Right lobe of liver (tissue), 6 donors: ENCODE measurements at regions not wholly inside any gene's neighbourhood (a gene's known extent, or its start where the extent isn't known, plus 50 kb on each side); places are given as distances from the start of the nearest gene placed in this dataset.

Source experiments
- ATAC-seq, 4 donors: fragments of 200-7000 bp; cut with Tn5 transposase; one replicate each; pipeline ENCODE4 v1.9.1; 2020; ENCODE audit warnings: mild to moderate bottlenecking in 4 of 4, moderate library complexity in 4 of 4
- DNase-seq, 3 donors: peaks; one replicate each; pipeline ENCODE4 v3.0.0-alpha.2; 2020
- H3K27ac ChIP-seq, 3 donors: fragments of 200-600 bp; one replicate each; pipeline ENCODE4 v1.8.0; 2022
- H3K27me3 ChIP-seq, 2 donors: fragments of 200-600 bp; one replicate each; pipeline ENCODE4 v1.8.0; 2022
- H3K36me3 ChIP-seq, 4 donors: fragments of 200-600 bp; sonication (generic) in 1 of 4; one replicate each; pipeline versions ENCODE4 v1.5.1 to v1.8.0; 2017 to 2022; ENCODE audit warnings: control low read depth in 1 of 4
- H3K4me1 ChIP-seq, 4 donors: fragments of 200-600 bp; sonication (generic) in 1 of 4; one replicate each; pipeline versions ENCODE4 v1.5.1 to v1.8.0; 2017 to 2022; ENCODE audit warnings: control low read depth in 1 of 4
- H3K4me3 ChIP-seq, 3 donors: fragments of 200-600 bp; one replicate each; pipeline ENCODE4 v1.8.0; 2022
- H3K9me3 ChIP-seq, 4 donors: fragments of 200-600 bp; sonication (generic) in 1 of 4; one replicate each; pipeline versions ENCODE4 v1.5.1 to v1.8.0; 2017 to 2022; ENCODE audit warnings: control low read depth in 1 of 4
- POLR2A ChIP-seq: fragments of 450-650 bp; IDR thresholded peaks from one replicate; pipeline ENCODE4 v1.6.1; 2017; ENCODE audit warnings: antibody characterized with exemption, mild to moderate bottlenecking
- WGBS: methylation state at CpG from one replicate; pipeline ENCODE4 v1.1.6; 2018; ENCODE audit warnings: low coverage, low lambda C conversion rate; ENCODE audit not compliant: insufficient coverage; ENCODE audit errors: missing lambda C conversion rate; 5-methylcytosine and 5-hydroxymethylcytosine counted together
- intact Hi-C, 2 donors: fragments of 100-400 bp; cut with DNase I; formaldehyde crosslinking; loops; one replicate each; pipeline versions ENCODE4 v1.11.2 to v1.14.1; 2022
- TF ChIP-seq, protein P1 (sequence below), 4 donors: fragments of 200-600 bp in 3 of 4; fragments of 450-650 bp in 1 of 4; IDR thresholded peaks; one replicate each; pipeline versions ENCODE4 v1.5.1 to v1.8.0; 2016 to 2022; ENCODE audit warnings: antibody characterized with exemption in 4 of 4, mild to moderate bottlenecking in 2 of 4
- donor health status: DM: no; HTN: yes; CAD: no.
- donor health status: DM: no; HTN: no; CAD: no.
- donor health status: DM: no; HTN: no; CAD: no.
- donor health status: DM: no; HTN: yes; CAD: no.
- donor health status: DM: no; HTN: yes; CAD: no.

- 64% methylated on average over 2 of the region's 2 CpGs for WGBS
- intact Hi-C loops, result no loop called here
- TF ChIP-seq, protein P1, sequence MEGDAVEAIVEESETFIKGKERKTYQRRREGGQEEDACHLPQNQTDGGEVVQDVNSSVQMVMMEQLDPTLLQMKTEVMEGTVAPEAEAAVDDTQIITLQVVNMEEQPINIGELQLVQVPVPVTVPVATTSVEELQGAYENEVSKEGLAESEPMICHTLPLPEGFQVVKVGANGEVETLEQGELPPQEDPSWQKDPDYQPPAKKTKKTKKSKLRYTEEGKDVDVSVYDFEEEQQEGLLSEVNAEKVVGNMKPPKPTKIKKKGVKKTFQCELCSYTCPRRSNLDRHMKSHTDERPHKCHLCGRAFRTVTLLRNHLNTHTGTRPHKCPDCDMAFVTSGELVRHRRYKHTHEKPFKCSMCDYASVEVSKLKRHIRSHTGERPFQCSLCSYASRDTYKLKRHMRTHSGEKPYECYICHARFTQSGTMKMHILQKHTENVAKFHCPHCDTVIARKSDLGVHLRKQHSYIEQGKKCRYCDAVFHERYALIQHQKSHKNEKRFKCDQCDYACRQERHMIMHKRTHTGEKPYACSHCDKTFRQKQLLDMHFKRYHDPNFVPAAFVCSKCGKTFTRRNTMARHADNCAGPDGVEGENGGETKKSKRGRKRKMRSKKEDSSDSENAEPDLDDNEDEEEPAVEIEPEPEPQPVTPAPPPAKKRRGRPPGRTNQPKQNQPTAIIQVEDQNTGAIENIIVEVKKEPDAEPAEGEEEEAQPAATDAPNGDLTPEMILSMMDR (IDR thresholded peaks at IDR 0.05), result no peak
- no peak for TF ChIP-seq POLR2A
- DNase-seq, result no peak
- Histone ChIP-seq H3K9me3 (no peaks in the 10 kb centered on the region), H3K27ac (no peak overlapping the region), H3K36me3 (no peaks in the 10 kb centered on the region), H3K4me1 (no peaks in the 10 kb centered on the region), H3K4me3 (no peak overlapping the region), H3K27me3 (no peaks in the 10 kb centered on the region)
- no peak for ATAC-seq
Observed at GRCh38 chr1:186620566-186621350, 59.5 kb downstream of the PTGS2 start.

- DNase-seq (peak; percentile 54 to 67 (median 62)), ATAC-seq (peak; percentile 63 to 83 (median 78))
- Histone ChIP-seq H3K4me1 (no peaks in the 10 kb centered on the region), H3K9me3 (no peaks in the 10 kb centered on the region), H3K36me3 (no peaks in the 10 kb centered on the region), H3K27ac (no peak overlapping the region), H3K27me3 (no peaks in the 10 kb centered on the region), H3K4me3 (peak overlapping the region in 1 of 3 donors; percentile 2)
- intact Hi-C loops, result no loop called here
- 27% methylated on average over 11 of the region's 11 CpGs for WGBS
- TF ChIP-seq, protein P1 (IDR thresholded peaks at IDR 0.05), result no peak
- TF ChIP-seq POLR2A, result no peak
Observed at GRCh38 chr1:186618401-186619170, 61.6 kb downstream of the PTGS2 start.

DNA sequence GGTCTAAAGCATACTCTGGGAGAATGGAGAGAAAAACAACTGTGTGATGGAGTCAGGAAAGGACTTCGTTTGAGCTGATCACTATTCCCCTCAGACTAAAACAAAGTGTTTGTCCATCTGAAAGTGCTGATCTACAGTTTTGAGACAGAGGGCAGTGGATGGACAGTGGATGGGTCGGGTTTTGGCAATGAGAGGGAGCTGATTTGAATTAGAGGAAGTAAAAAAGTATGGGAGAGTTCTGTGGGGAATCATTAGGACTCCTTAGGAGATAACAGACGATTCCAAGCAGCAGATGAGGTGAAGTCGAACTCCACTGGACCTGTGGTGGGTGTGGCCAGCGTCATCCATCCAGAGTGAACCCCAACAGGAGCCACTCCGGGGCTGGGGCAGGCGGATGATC, 62.3 kb downstream of the PTGS2 start:
- Histone ChIP-seq H3K9me3 (no peaks in the 10 kb centered on the region), H3K27ac (no peak overlapping the region), H3K27me3 (no peaks in the 10 kb centered on the region), H3K4me1 (no peaks in the 10 kb centered on the region), H3K4me3 (peak overlapping the region in 1 of 3 donors; percentile 2), H3K36me3 (no peaks in the 10 kb centered on the region)
- ATAC-seq, result peak in 3 of 4 donors; percentile 30 to 56 (median 55)
- no peak for TF ChIP-seq POLR2A
- TF ChIP-seq, protein P1 (IDR thresholded peaks at IDR 0.05), result no peak
- WGBS, result 29% methylated on average over 7 of the region's 7 CpGs
- intact Hi-C loops, result no loop called here
- no peak for DNase-seq

DNA sequence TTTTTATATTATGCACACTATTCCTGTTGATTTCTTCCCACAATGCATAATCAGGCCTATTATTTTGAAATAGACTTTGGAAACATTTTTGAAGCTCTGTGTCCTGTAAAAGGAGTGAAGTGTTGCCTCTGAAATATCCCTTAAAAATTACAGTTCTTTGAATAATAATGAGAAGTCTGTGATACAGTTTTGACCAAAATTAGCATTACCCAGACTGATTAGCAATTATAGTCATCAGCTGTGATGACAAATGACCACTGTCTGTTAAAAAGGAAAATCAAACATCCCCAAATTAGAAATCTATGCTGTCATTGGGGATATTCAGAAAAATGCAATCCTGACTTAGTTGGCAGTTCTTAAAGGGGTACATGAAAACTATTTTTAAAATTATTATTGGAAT, 63.7 kb downstream of the PTGS2 start:
- Histone ChIP-seq H3K27ac (no peak overlapping the region), H3K27me3 (no peaks in the 10 kb centered on the region), H3K36me3 (no peaks in the 10 kb centered on the region), H3K9me3 (no peaks in the 10 kb centered on the region), H3K4me1 (no peaks in the 10 kb centered on the region), H3K4me3 (no peak overlapping the region)
- no peak for TF ChIP-seq POLR2A
- TF ChIP-seq, protein P1 (IDR thresholded peaks at IDR 0.05), result no peak
- intact Hi-C loops, result no loop called here
- no peak for DNase-seq
- no peak for ATAC-seq
